Muscle layer of colon (tissue), 2 donors: ENCODE measurements at regions not wholly inside any gene's neighbourhood (a gene's known extent, or its start where the extent isn't known, plus 50 kb on each side); places are given as distances from the start of the nearest gene placed in this dataset.
"Not testable (repeated sequence)": the region's sequence is repeated elsewhere in the genome, so short reads cannot be mapped to it uniquely, and the experiment has no call there.

ENCODE experiments used
- H3K27ac ChIP-seq: one replicate; pipeline ENCODE4 v1.7.0; 2013; ENCODE audit warnings: low read depth, mild to moderate bottlenecking, low read length, moderate library complexity
- H3K27me3 ChIP-seq, 2 donors: one replicate each; pipeline ENCODE4 v1.7.0; 2013; ENCODE audit warnings: low read length in 2 of 2, mild to moderate bottlenecking in 2 of 2; ENCODE audit not compliant: insufficient read depth in 2 of 2, control insufficient read depth in 1 of 2
- H3K36me3 ChIP-seq: one replicate; pipeline ENCODE4 v1.7.0; 2013; ENCODE audit warnings: mild to moderate bottlenecking, low read length; ENCODE audit not compliant: insufficient read depth
- H3K4me1 ChIP-seq: one replicate; pipeline ENCODE4 v1.7.0; 2013; ENCODE audit warnings: mild to moderate bottlenecking, low read length; ENCODE audit not compliant: insufficient read depth
- H3K4me3 ChIP-seq, 2 donors: one replicate each; pipeline ENCODE4 v1.7.0; 2013; ENCODE audit warnings: low read length in 2 of 2, low read depth in 1 of 2, mild to moderate bottlenecking in 1 of 2, moderate library complexity in 1 of 2
- H3K9ac ChIP-seq: one replicate; pipeline ENCODE4 v1.7.0; 2013; ENCODE audit warnings: low read length
- H3K9me3 ChIP-seq: one replicate; pipeline ENCODE4 v1.7.0; 2013; ENCODE audit warnings: mild to moderate bottlenecking, low read length
- donor health status: abdominal sarcoma.
- donor health status: Adenocarcinoma of cecum.

DNA sequence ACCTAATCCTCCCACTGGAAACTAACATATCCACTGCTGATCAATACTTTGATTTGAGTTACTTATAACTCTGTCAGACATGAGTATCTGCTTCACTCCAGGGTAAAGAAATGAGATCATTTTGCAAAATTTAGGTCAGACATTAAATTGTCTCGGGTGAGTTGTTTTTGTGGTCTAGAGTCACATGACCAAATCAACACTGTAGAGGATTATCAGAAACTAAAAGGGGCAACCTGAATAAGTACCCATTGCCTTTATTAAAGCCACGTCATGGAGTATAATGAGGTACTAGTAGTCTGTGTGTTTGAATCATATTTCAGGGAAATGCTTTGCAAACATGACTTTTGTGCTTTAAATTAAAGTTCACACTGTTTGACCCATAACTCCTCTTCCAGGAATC lies 107.7 kb upstream of the ADO start:
- no peaks in the 10 kb centered on the region for H3K9me3 ChIP-seq
- no peaks in the 10 kb centered on the region for H3K4me1 ChIP-seq
- H3K36me3 ChIP-seq: no peaks in the 10 kb centered on the region
- H3K4me3 ChIP-seq: no peak overlapping the region
- no peaks in the 10 kb centered on the region for H3K27me3 ChIP-seq
- H3K9ac ChIP-seq: no peak overlapping the region
- no peak overlapping the region for H3K27ac ChIP-seq

DNA sequence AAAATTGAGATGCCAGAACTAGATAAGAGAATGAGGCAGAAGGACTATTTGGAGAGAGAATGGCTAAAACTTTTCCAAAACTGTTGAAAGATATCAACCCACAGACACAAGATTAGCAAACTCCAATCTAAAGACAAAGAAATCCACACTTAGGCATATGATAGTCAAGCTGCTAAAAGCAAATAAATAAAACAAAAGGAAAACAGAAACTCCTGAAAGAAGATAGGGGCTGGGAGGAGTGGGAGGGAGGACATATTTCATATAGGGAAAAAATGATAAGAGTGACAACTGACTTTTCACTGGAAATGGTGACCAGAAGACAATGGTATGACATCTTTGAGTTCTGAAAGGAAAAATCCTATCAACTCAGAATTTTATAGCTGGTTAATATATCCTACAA lies 105.4 kb upstream of the ADO start:
- H3K4me1 ChIP-seq: no peaks in the 10 kb centered on the region
- H3K4me3 ChIP-seq: no peak overlapping the region

DNA sequence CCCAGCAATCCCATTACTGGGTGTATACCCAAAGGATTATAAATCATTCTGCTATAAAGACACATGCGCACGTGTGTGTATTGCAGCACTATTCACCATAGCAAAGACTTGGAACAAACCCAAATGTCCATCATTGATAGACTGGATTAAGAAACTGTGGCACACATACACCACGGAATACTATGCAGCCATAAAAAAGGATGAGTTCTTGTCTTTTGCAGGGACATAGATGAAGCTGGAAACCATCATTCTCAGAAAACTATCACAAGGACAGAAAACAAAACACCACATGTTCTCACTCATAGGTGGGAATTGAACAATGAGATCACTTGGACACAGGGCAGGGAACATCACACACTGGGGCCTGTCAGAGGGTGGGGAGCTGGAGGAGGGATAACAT lies 100.4 kb upstream of the ADO start:
- not testable (repeated sequence) for H3K27ac ChIP-seq, H3K36me3 ChIP-seq, H3K9ac ChIP-seq, H3K4me3 ChIP-seq, H3K27me3 ChIP-seq, H3K9me3 ChIP-seq, H3K4me1 ChIP-seq

More for the DNA sequence above, 105.4 kb upstream of the ADO start:
- H3K27ac ChIP-seq: no peak overlapping the region
- H3K36me3 ChIP-seq: no peaks in the 10 kb centered on the region
- no peaks in the 10 kb centered on the region for H3K9me3 ChIP-seq
- no peaks in the 10 kb centered on the region for H3K27me3 ChIP-seq
- H3K9ac ChIP-seq: no peak overlapping the region

DNA sequence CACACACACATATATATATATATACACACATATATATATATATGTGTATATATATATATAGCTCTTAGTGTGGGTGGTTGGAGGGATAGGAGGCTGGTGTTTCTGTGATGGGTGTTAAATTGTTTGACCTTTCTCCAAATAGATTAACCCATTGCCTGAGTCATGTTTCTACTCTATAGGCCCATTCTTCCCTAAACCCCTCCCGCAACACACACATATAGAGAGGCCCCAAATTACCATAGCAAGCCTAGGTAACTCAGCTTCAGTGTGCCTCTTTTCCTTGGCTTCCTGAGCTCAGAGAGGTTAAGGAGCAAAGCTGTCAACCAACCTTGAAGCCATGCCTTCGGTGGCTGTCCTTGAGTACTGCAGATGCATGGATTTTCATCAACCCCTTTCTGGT lies 98.7 kb upstream of the ADO start:
- no peaks in the 10 kb centered on the region for H3K36me3 ChIP-seq
- H3K9ac ChIP-seq: no peak overlapping the region
- no peak overlapping the region for H3K4me3 ChIP-seq
- no peaks in the 10 kb centered on the region for H3K27me3 ChIP-seq
- no peaks in the 10 kb centered on the region for H3K4me1 ChIP-seq
- H3K27ac ChIP-seq: no peak overlapping the region
- H3K9me3 ChIP-seq: no peaks in the 10 kb centered on the region

DNA sequence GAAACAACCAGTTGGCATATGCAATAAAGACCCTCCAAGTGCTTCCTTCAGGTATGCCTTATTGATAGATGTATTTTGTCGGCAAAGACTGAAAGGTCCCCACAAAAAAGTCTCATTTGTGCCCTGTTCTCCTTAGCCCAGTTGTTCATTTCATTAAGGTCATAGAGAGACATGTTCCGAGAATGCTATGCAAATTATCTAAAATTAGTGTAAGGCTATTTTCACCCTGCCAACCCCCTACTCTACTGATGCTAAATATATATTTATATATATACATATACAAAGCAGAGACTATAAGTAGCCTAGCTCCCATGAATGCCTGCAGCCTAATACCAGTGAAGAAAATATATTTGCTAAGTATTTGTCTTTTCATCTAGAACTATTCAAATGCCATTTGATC lies 96.7 kb upstream of the ADO start:
- Histone ChIP-seq H3K9ac (no peak overlapping the region), H3K27me3 (no peaks in the 10 kb centered on the region), H3K36me3 (no peaks in the 10 kb centered on the region), H3K4me3 (no peak overlapping the region), H3K9me3 (no peaks in the 10 kb centered on the region), H3K4me1 (no peaks in the 10 kb centered on the region), H3K27ac (no peak overlapping the region)

DNA sequence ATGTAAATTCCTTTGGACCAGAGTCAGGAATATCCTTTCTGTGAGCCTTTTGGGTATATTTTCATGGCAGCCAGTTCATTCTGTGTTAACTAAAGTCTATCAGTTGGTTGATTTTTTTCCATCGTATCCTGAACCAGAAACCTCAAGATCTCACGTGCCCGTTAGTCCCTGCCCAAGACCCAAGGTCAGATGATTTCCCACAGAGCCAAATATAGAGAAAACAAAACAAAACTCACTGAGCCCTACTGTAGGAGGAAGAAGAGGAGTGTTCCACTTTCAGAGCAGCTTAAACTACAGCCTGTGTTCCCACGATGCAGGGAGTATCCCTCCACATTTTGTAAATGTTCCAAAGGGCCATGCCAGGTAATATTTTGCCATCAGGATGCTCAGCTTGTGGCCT lies 96.0 kb upstream of the ADO start:
- Histone ChIP-seq H3K27me3 (no peaks in the 10 kb centered on the region), H3K27ac (no peak overlapping the region), H3K4me1 (no peaks in the 10 kb centered on the region), H3K9me3 (no peaks in the 10 kb centered on the region), H3K9ac (no peak overlapping the region), H3K4me3 (no peak overlapping the region), H3K36me3 (no peaks in the 10 kb centered on the region)

DNA sequence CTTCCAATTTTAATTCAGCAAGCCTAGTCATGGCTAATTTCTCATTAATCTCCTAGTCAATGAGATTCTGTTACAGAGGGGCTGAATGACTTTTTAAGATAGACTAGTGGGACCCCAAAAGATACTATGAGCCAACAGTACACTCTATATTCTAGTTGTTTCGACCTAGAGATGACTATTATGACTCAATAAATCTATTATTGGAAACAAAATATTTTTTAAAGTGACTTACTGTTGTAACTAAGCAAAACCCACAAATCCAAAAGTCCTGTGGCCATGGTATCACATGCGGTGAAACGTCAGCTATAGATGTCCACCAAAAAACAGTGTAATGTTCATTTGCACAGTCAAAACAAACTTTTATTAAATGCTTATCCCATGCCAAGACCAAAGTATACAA lies 95.3 kb upstream of the ADO start:
- H3K4me3 ChIP-seq: no peak overlapping the region
- no peaks in the 10 kb centered on the region for H3K4me1 ChIP-seq
- H3K27ac ChIP-seq: no peak overlapping the region
- no peaks in the 10 kb centered on the region for H3K36me3 ChIP-seq
- H3K27me3 ChIP-seq: no peaks in the 10 kb centered on the region
- H3K9me3 ChIP-seq: no peaks in the 10 kb centered on the region
- H3K9ac ChIP-seq: no peak overlapping the region

DNA sequence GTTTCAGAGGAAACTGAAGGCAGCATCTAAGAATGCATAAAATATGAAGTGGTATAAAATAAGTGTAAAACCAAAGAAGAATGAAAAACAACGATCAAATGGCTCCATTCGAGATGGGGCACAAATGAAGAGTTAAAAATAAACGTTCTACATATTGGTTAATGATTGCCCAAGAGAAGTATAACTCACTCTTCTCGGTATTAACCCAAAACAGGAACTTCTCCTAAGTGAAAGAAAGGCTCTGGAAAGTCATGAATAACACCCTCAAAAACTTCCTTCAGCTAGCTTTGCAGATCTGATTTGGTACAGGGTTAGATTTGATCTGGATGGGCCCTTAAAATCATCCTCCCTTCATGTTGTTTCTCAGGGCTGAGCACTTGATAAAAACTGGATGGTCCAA lies 94.3 kb upstream of the ADO start:
- no peak overlapping the region for H3K9ac ChIP-seq
- H3K27ac ChIP-seq: no peak overlapping the region
- no peaks in the 10 kb centered on the region for H3K27me3 ChIP-seq
- no peaks in the 10 kb centered on the region for H3K36me3 ChIP-seq
- H3K4me3 ChIP-seq: no peak overlapping the region
- no peaks in the 10 kb centered on the region for H3K4me1 ChIP-seq
- no peaks in the 10 kb centered on the region for H3K9me3 ChIP-seq

DNA sequence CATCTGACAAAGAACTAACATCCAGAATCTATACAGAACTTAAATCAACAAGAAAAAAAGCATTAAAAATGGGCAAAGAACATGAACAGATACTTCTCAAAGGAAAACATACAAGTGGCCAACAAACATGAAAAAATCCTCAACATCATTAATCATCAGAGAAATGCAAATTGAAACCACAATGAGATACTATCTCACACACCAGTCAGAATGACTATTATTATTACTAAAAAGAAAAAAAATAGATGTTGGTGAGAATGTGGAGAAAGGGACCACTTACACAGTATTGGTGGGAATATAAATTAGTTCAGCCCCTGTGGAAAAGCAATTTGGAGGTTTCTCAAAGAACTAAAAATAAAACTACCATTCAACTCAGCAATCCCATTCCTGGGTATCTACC lies 89.1 kb upstream of the ADO start:
- H3K4me3 ChIP-seq: no peak overlapping the region
- H3K27ac ChIP-seq: no peak overlapping the region
- H3K27me3 ChIP-seq: no peaks in the 10 kb centered on the region
- no peak overlapping the region for H3K9ac ChIP-seq
- H3K4me1 ChIP-seq: no peaks in the 10 kb centered on the region
- no peaks in the 10 kb centered on the region for H3K9me3 ChIP-seq
- no peaks in the 10 kb centered on the region for H3K36me3 ChIP-seq

DNA sequence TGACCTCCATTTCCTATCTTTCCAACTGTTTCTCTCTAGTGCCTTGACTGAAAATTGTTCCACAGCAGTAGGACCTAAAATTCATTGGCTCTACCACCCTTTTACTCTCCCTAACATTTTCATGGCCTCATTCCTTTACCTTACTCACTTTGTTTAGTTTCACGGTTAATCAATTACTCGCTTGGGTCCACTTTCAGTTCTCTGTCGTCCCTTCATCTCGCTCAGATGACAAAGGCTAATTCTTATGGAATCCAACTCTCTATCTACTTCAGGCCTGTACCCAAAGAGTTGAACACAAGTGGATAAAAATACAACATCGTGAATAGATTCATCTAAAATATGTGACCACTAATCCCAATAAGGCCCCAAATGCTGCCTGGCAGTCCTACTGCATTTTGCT lies 85.9 kb upstream of the ADO start:
- Histone ChIP-seq H3K36me3 (no peaks in the 10 kb centered on the region), H3K27me3 (no peaks in the 10 kb centered on the region), H3K27ac (no peak overlapping the region), H3K4me1 (no peaks in the 10 kb centered on the region), H3K9me3 (no peaks in the 10 kb centered on the region), H3K4me3 (no peak overlapping the region), H3K9ac (no peak overlapping the region)

DNA sequence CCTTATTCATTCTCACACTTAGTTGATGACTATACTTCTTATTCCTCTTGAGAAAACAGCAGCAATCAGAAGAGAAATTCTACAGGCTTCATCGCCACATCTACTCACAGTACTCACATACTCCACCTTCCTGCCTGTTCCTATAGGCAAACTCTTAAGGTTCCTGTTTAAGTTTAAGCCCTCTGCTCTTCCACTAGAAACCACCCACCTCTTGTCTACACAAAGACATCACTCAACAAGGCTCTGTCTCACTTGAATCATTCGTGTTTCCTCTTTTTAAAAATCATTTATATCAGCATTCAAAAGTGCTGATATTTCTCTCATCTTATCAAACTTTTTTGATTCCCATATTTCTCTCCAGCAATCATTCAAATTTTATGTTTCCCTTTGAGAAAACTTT lies 85.5 kb upstream of the ADO start:
- H3K9ac ChIP-seq: no peak overlapping the region
- no peak overlapping the region for H3K4me3 ChIP-seq
- H3K27me3 ChIP-seq: no peaks in the 10 kb centered on the region
- H3K4me1 ChIP-seq: no peaks in the 10 kb centered on the region
- no peaks in the 10 kb centered on the region for H3K9me3 ChIP-seq
- no peak overlapping the region for H3K27ac ChIP-seq
- no peaks in the 10 kb centered on the region for H3K36me3 ChIP-seq

DNA sequence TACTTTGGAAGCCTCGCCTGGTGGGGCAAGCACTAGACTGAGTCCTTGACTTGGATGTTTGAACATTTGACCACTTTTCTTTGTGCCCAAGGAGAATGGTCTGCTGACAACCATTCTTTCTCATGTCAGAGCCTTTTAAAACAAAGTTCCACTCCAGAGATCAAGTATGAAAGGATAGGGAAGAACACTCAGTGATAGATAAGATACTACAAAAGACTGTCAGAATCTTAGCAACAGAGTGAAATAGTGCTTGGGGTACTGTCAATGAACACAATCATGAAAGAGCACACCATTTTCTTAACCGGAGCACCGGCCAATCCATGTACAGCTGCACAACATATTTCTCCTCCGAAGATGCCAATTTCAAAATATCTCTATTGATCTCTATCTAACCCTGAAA lies 82.8 kb upstream of the ADO start:
- Histone ChIP-seq H3K27me3 (no peaks in the 10 kb centered on the region), H3K9ac (no peak overlapping the region), H3K4me1 (no peaks in the 10 kb centered on the region), H3K4me3 (no peak overlapping the region), H3K36me3 (no peaks in the 10 kb centered on the region), H3K9me3 (no peaks in the 10 kb centered on the region), H3K27ac (no peak overlapping the region)

DNA sequence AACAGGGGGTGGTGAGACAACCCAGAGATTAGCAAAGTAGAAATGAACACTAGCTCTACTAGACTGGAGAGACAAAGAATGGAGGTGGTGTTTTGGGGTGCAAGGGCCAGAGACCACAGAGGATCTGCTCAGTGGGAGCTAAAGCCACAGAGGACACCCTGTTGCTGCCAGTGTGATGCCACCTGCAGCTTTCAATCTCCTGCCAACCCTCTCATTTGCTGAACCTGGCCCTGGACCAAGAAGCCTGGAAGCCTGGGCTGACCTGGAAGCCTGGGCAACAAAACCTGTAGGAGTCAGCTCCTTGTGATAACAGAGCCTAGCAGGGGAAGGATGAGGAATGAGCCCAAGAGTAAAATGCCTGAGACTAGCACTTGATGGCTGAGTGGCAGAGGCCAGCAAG lies 81.1 kb upstream of the ADO start:
- Histone ChIP-seq H3K27me3 (no peaks in the 10 kb centered on the region), H3K27ac (no peak overlapping the region), H3K4me1 (no peaks in the 10 kb centered on the region), H3K36me3 (no peaks in the 10 kb centered on the region), H3K9me3 (no peaks in the 10 kb centered on the region), H3K9ac (no peak overlapping the region), H3K4me3 (no peak overlapping the region)
